ENCODE measurements at regions not wholly inside any gene's neighbourhood (a gene's known extent, or its start where the extent isn't known, plus 50 kb on each side); places are given as distances from the start of the nearest gene placed in this dataset.

DNA sequence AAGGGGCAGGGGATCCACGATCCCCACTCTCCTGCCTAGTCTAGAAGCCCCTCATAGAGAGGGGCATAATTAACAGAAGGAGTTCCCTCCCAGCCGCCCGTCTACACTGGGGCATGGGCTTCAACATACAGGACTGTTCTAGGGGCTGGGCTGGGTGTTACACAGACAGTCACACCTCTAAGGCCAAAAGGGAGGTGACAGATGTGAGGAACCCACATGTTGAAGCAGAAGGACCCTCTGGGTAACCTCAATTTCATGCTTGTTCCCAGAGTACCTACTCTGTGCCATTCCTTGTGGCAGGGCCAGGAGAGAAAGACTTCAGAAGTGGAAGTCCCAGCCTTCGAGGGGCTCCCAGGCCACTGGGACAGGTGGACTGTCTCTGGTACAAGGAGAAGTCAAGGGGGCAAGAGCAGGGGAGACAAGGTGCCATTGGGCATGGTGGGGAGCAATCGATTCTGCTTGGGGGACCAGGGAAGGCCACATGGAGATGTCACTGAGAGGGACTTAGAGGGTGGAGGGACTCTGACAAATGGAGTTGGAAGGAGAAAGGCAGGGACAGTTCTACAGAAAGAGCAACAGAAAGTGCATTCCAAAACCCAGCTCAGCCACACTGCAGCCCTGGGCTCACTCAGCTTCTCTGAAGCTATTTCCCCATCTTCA is 71.3 kb downstream of the CPN2 start:
- TF ChIP-seq GATA3 (IDR thresholded peaks at IDR 0.05; ENCODE audit: low read depth, low read length) (no peak), GATA2 (IDR thresholded peaks at IDR 0.05; ENCODE audit: low read depth, low read length) (no peak)

Data from SH-SY5Y (cell line).